A673 (cell line): ENCODE measurements at regions not wholly inside any gene's neighbourhood (a gene's known extent, or its start where the extent isn't known, plus 50 kb on each side); places are given as distances from the start of the nearest gene placed in this dataset.

ENCODE experiments used
- BruUV-seq: library from RNA; stranded (reverse); fragments of 400-500 nt; replicated peaks from 2 replicates; lab custom pipeline; 2021; lab: Mats Ljungman, UMichigan
- CTCF ChIA-PET: fragments of 300-600 bp; sonication (Branson Sonifier 250); formaldehyde crosslinking; loops from one replicate; lab custom pipeline; 2022; ENCODE audit warnings: antibody characterized with exemption; lab: Charles Lee
- POLR2A ChIA-PET: fragments of 300-600 bp; sonication (Branson Sonifier 250); formaldehyde crosslinking; loops from one replicate; lab custom pipeline; 2022; ENCODE audit warnings: antibody characterized with exemption; ENCODE audit not compliant: low non-redundant PET; lab: Charles Lee
- DNase-seq: peaks from one replicate; pipeline ENCODE4 v3.0.0-alpha.2; 2015; ENCODE audit warnings: low spot score
- H3K27ac ChIP-seq: fragments of 200-600 bp; sonication (generic); 2 replicates; pipeline ENCODE4 v1.5.1; 2016; ENCODE audit warnings: mixed run types, low read depth, mild to moderate bottlenecking, mixed read lengths, antibody characterized with exemption, low read length; ENCODE audit not compliant: poor library complexity, severe bottlenecking
- H3K27me3 ChIP-seq: fragments of 200-600 bp; sonication (generic); replicated peaks from 2 replicates; pipeline ENCODE4 v1.6.1; 2017; ENCODE audit warnings: mixed run types, low read depth, mild to moderate bottlenecking, mixed read lengths, antibody characterized with exemption, low read length; ENCODE audit not compliant: insufficient read depth, poor library complexity
- H3K36me3 ChIP-seq: fragments of 200-600 bp; sonication (generic); 2 replicates; pipeline ENCODE4 v1.6.1; 2016; ENCODE audit warnings: mixed run types, mild to moderate bottlenecking, mixed read lengths, antibody characterized with exemption, low read length; ENCODE audit not compliant: insufficient read depth, poor library complexity, severe bottlenecking
- H3K4me1 ChIP-seq: fragments of 200-600 bp; sonication (generic); 2 replicates; pipeline ENCODE4 v1.6.1; 2017; ENCODE audit warnings: mixed run types, mild to moderate bottlenecking, mixed read lengths, antibody characterized with exemption, low read length; ENCODE audit not compliant: insufficient read depth, poor library complexity, severe bottlenecking
- H3K4me3 ChIP-seq: fragments of 200-600 bp; sonication (generic); 2 replicates; pipeline ENCODE4 v1.5.1; 2016; ENCODE audit warnings: low read depth, mixed run types, mild to moderate bottlenecking, mixed read lengths, low read length; ENCODE audit not compliant: poor library complexity, severe bottlenecking
- H3K9me3 ChIP-seq: fragments of 200-600 bp; sonication (generic); 2 replicates; pipeline ENCODE4 v1.6.1; 2016; ENCODE audit warnings: mixed run types, low read depth, mild to moderate bottlenecking, mixed read lengths, antibody characterized with exemption, low read length; ENCODE audit not compliant: poor library complexity, severe bottlenecking
- CTCF ChIP-seq: fragments of 300-800, 200-600 bp; sonication (generic); conservative IDR thresholded peaks from 2 replicates; pipeline ENCODE4 v1.5.1; 2017; ENCODE audit warnings: low read depth, mild to moderate bottlenecking, antibody characterized with exemption, low read length, moderate library complexity, mixed read lengths
- EZH2 ChIP-seq: fragments of 200-600 bp; sonication (generic); IDR thresholded peaks from 2 replicates; pipeline ENCODE4 v1.6.1; 2017; ENCODE audit warnings: borderline replicate concordance, low read depth, mild to moderate bottlenecking, mixed read lengths, antibody characterized with exemption, low read length; ENCODE audit not compliant: poor library complexity, severe bottlenecking
- intact Hi-C: fragments of 100-400 bp; cut with micrococcal nuclease; formaldehyde crosslinking; loops from one replicate; pipeline ENCODE4 v1.10.0; 2022; ENCODE audit not compliant: unreplicated experiment

GRCh38 chrX:43025806-43026315 lies 247.9 kb upstream of the PPP1R2C start:
- ChIA-PET POLR2A (no interaction called here), CTCF (no interaction called here)
- Histone ChIP-seq H3K36me3 (no peaks in the 10 kb centered on the region), H3K4me1 (no peaks in the 10 kb centered on the region), H3K27ac (no peak overlapping the region), H3K9me3 (peaks cover 14% of the 10 kb centered on the region), H3K27me3 (no peaks in the 10 kb centered on the region), H3K4me3 (no peak overlapping the region)
- DNase-seq, result no peak
- BruUV-seq, result no TSS peak
- intact Hi-C loops, result no loop called here
- TF ChIP-seq EZH2 (no peak), CTCF (no peak)

- BruUV-seq, result no TSS peak
- TF ChIP-seq EZH2, result no peak
- TF ChIP-seq CTCF, result no peak
- Histone ChIP-seq H3K4me3 (no peak overlapping the region), H3K27ac (no peak overlapping the region), H3K36me3 (no peaks in the 10 kb centered on the region), H3K9me3 (no peaks in the 10 kb centered on the region), H3K4me1 (no peaks in the 10 kb centered on the region), H3K27me3 (no peaks in the 10 kb centered on the region)
- intact Hi-C loops, result no loop called here
- ChIA-PET CTCF (no interaction called here), POLR2A (no interaction called here)
- no peak for DNase-seq
Observed at GRCh38 chrX:43064096-43064495, 286.1 kb upstream of the PPP1R2C start.

DNA sequence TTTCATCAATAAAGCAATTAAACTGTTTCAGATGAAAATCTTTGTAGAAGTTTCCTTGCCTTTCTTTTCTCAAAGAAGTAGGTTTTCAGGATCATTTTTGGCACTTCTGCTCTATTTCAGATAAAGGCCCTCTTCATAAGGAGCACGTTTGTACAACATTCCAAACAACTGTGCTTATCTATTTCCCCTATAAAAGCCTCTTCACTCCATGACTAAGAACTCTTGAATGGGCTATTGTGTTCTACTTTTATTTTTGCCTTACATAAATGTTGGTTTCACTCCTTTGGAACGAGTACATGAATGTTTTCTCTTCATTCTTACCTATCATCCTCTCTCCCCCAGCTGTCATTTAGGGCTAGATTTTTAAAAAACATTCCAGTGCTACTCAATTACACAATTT lies 288.0 kb upstream of the PPP1R2C start:
- no TSS peak for BruUV-seq
- H3K27me3 ChIP-seq, result no peaks in the 10 kb centered on the region
- H3K9me3 ChIP-seq, result no peaks in the 10 kb centered on the region
- H3K27ac ChIP-seq, result no peak overlapping the region
- no peak for TF ChIP-seq CTCF
- no peak for TF ChIP-seq EZH2
- DNase-seq, result no peak
- no peak overlapping the region for H3K4me3 ChIP-seq
- ChIA-PET POLR2A (no interaction called here), CTCF (no interaction called here)
- H3K4me1 ChIP-seq, result no peaks in the 10 kb centered on the region
- intact Hi-C loops, result no loop called here
- H3K36me3 ChIP-seq, result no peaks in the 10 kb centered on the region
